ENCODE measurements at regions not wholly inside any gene's neighbourhood (a gene's known extent, or its start where the extent isn't known, plus 50 kb on each side); places are given as distances from the start of the nearest gene placed in this dataset.

DNA sequence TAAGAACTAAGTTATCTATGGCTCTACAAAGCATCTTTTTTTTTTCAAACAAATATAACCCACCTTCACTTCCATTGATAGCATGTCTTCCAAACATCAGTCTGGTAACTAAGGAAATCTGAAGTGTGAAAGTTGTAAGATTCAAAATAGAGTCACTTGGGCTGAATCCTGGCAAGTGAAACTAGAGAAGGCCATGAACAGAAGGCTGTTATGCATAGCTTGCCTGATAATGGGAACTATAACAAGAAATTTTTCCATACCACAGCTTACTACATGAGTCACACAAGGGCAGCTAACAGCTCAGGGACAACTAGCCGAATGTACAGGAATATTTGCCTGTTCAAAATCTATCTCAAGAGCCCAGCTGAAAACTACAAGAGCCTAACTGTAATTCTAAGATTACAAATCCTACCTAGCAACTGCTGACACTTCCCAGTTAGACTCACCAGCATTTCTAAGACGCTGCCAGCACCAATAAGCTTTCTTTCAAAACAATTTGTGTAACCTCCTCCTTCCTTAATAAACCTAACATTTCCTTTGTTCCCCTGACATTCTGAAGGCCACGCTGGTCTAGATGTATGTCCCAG lies 1066.5 kb downstream of the PLOD2 start:
- no peak for TF ChIP-seq EZH2 (IDR thresholded peaks at IDR 0.05; ENCODE audit: low read length, missing control alignments)
- no peak for TF ChIP-seq CTCF (conservative IDR thresholded peaks at IDR 0.05 in 1 of 2, IDR thresholded peaks at IDR 0.05 in 1 of 2; ENCODE audit: low read depth in 1 of 2, low read length in 2 of 2)
